Upper lobe of right lung (tissue), 1 donor: ENCODE measurements at regions not wholly inside any gene's neighbourhood (a gene's known extent, or its start where the extent isn't known, plus 50 kb on each side); places are given as distances from the start of the nearest gene placed in this dataset.

ENCODE experiments used
- ATAC-seq: fragments of 200-7000 bp; cut with Tn5 transposase; one replicate; pipeline ENCODE4 v1.9.1; 2020; ENCODE audit warnings: mild to moderate bottlenecking, moderate library complexity
- DNase-seq: peaks from one replicate; pipeline ENCODE4 v3.0.0-alpha.2; 2020
- H3K27ac ChIP-seq: fragments of 200-600 bp; one replicate; pipeline ENCODE4 v1.8.0; 2022
- H3K27me3 ChIP-seq: fragments of 200-600 bp; one replicate; pipeline ENCODE4 v1.8.0; 2022; ENCODE audit warnings: mild to moderate bottlenecking
- H3K36me3 ChIP-seq: fragments of 200-600 bp; one replicate; pipeline ENCODE4 v1.8.0; 2022
- H3K4me1 ChIP-seq: fragments of 200-600 bp; one replicate; pipeline ENCODE4 v1.8.0; 2022
- H3K4me3 ChIP-seq: fragments of 200-600 bp; one replicate; pipeline ENCODE4 v1.8.0; 2022; ENCODE audit warnings: mild to moderate bottlenecking
- H3K9me3 ChIP-seq: fragments of 200-600 bp; one replicate; pipeline ENCODE4 v1.8.0; 2022
- intact Hi-C: fragments of 100-400 bp; cut with DNase I; formaldehyde crosslinking; loops from one replicate; pipeline ENCODE4 v1.11.0; 2022
- TF ChIP-seq, protein P1 (sequence below): fragments of 200-600 bp; IDR thresholded peaks from one replicate; pipeline ENCODE4 v1.8.0; 2022; ENCODE audit warnings: antibody characterized with exemption
- donor health status: DM: no; HTN: yes; CAD: no; lungs with severe emphysema.

DNA sequence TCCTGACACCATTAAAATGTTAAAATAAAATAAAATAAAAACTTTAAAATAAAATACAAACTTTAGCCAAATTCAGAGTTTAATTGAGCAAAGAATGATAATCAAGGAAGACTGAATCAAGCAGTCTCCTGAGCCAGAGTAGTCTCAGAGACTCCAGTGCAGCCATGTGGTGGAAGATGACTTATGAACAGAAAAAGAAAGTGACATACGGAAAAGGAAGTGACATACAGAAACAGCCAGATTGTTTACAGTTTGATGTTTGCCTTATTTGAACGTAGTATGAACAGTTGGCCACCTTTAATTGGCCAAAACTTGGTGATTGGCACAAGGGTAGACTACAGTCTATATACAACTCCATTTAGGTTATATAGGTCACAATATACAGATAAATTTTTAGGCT is 787.2 kb downstream of the ADCYAP1 start:
- DNase-seq: no peak
- H3K4me1 ChIP-seq: no peaks in the 10 kb centered on the region
- no peaks in the 10 kb centered on the region for H3K36me3 ChIP-seq
- no peak for ATAC-seq
- no peaks in the 10 kb centered on the region for H3K27me3 ChIP-seq
- H3K27ac ChIP-seq: no peak overlapping the region
- no peak overlapping the region for H3K4me3 ChIP-seq
- intact Hi-C loops: no loop called here
- TF ChIP-seq, protein P1, sequence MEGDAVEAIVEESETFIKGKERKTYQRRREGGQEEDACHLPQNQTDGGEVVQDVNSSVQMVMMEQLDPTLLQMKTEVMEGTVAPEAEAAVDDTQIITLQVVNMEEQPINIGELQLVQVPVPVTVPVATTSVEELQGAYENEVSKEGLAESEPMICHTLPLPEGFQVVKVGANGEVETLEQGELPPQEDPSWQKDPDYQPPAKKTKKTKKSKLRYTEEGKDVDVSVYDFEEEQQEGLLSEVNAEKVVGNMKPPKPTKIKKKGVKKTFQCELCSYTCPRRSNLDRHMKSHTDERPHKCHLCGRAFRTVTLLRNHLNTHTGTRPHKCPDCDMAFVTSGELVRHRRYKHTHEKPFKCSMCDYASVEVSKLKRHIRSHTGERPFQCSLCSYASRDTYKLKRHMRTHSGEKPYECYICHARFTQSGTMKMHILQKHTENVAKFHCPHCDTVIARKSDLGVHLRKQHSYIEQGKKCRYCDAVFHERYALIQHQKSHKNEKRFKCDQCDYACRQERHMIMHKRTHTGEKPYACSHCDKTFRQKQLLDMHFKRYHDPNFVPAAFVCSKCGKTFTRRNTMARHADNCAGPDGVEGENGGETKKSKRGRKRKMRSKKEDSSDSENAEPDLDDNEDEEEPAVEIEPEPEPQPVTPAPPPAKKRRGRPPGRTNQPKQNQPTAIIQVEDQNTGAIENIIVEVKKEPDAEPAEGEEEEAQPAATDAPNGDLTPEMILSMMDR: no peak
- H3K9me3 ChIP-seq: no peaks in the 10 kb centered on the region

DNA sequence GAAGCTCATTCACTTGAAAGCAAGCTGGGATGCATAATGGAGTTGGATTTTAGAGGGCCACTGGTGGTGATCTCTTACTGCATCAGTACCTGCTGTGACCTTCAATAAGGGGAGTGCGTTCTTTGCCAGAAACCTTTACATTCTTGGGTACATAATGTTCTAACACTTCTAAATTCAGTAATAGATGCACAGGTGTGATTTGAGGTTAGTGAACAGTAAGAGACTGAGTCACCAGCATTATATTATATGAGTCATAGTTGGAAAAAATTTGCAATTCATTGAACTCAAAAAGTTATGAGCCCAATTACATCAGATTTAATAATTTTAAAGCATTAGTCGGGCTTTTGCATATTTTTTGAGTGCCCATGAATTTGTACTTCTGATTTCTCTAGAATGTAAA is 803.3 kb downstream of the ADCYAP1 start:
- TF ChIP-seq, protein P1: no peak
- no peaks in the 10 kb centered on the region for H3K9me3 ChIP-seq
- no peak overlapping the region for H3K27ac ChIP-seq
- ATAC-seq (no peak), DNase-seq (no peak)
- no peaks in the 10 kb centered on the region for H3K36me3 ChIP-seq
- intact Hi-C loops: no loop called here
- H3K4me1 ChIP-seq: no peaks in the 10 kb centered on the region
- no peaks in the 10 kb centered on the region for H3K27me3 ChIP-seq
- H3K4me3 ChIP-seq: no peak overlapping the region

DNA sequence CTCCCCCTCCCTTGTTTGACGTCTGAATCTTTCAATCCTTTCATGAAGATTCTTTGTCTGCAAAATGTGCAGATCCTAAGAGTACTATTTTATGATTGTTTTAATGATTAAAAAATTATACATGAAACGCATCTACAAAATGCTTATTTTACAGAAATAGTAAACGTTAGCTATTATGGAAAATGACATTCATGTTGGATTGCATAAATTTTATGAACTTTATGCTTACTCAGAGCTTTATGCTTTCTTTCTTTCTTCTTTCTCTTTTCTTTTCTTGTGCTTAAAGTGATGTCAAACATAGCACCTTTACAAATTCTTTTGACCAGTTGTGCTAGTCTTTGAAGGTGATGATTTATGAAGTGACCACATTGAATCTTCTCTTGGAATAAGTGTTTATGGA is 805.4 kb downstream of the ADCYAP1 start:
- no peak for ATAC-seq
- TF ChIP-seq, protein P1: no peak
- intact Hi-C loops: no loop called here

DNA sequence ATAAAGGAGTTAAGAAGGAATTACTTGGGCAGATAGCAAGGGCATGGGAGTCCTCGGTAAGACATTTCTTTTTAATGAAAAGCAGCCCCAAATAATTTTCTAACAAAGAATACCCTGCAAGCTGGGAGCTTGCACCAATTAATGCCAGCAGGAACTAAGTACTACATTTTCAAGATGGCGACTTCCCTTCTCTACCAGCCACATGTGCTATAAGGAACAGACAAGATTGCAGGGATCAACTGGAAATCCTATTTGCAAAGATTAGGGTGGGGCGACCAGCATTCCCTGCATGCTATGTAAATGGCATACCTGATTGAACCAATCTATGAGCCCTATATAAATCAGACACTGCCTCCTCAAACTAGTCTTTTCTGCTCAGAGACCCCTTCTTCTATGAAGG is 827.5 kb downstream of the ADCYAP1 start:
- Histone ChIP-seq H3K4me1 (no peaks in the 10 kb centered on the region), H3K36me3 (no peaks in the 10 kb centered on the region), H3K9me3 (no peaks in the 10 kb centered on the region), H3K4me3 (no peak overlapping the region), H3K27ac (no peak overlapping the region), H3K27me3 (no peaks in the 10 kb centered on the region)
- DNase-seq (no peak), ATAC-seq (no peak)
- intact Hi-C loops: no loop called here
- TF ChIP-seq, protein P1: no peak

More for the DNA sequence above, 805.4 kb downstream of the ADCYAP1 start:
- Histone ChIP-seq H3K27ac (no peak overlapping the region), H3K4me3 (no peak overlapping the region), H3K4me1 (no peaks in the 10 kb centered on the region), H3K36me3 (no peaks in the 10 kb centered on the region), H3K9me3 (no peaks in the 10 kb centered on the region), H3K27me3 (no peaks in the 10 kb centered on the region)
- no peak for DNase-seq

DNA sequence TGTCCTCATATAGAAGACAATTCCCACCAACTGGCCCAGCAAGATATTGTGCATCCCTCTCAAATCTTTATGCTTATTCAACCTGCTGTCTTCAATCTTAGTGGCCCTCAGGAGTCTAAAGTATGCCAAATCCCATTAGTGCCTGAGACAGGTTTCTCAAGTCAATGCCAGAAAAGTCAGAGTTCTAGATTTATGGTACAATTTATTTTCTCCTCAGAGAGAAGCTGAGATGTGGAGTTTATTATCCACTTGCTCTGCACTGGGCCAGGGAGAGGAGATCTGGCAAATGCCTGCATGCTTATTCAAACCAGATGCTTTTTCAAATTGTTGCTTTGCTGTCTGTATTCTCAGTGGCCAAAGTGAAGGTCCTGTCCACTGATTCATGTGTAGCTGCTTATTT is 825.2 kb downstream of the METTL4 start:
- DNase-seq (no peak), ATAC-seq (no peak)
- Histone ChIP-seq H3K36me3 (no peaks in the 10 kb centered on the region), H3K4me1 (no peaks in the 10 kb centered on the region), H3K27ac (no peak overlapping the region), H3K27me3 (peaks cover 3% of the 10 kb centered on the region), H3K9me3 (no peaks in the 10 kb centered on the region), H3K4me3 (no peak overlapping the region)
- TF ChIP-seq, protein P1: no peak
- intact Hi-C loops: no loop called here

DNA sequence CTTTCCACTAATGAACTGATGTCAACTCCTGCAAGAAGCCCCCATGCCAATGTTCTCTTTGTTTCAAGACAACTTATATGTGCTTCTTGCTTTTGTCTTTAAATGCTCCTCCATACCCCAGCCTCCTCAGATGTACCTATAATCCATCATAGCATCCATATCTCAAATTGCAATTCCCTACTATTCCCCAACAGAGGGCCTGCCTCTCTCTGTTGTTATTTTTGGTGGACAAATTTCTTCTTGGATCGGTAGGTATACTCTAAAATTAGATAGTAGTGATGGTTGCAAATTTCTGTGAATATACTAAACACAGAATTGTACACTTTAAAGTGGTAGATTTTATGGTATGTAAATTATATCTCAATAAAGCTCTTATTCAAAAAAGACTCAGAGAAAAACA is 820.1 kb downstream of the METTL4 start:
- Histone ChIP-seq H3K4me3 (no peak overlapping the region), H3K27me3 (no peaks in the 10 kb centered on the region), H3K4me1 (no peaks in the 10 kb centered on the region), H3K9me3 (no peaks in the 10 kb centered on the region), H3K36me3 (no peaks in the 10 kb centered on the region), H3K27ac (no peak overlapping the region)
- TF ChIP-seq, protein P1: no peak
- ATAC-seq (no peak), DNase-seq (no peak)
- intact Hi-C loops: no loop called here
